Peyer's patch (tissue), 4 donors: ENCODE measurements at regions not wholly inside any gene's neighbourhood (a gene's known extent, or its start where the extent isn't known, plus 50 kb on each side); places are given as distances from the start of the nearest gene placed in this dataset.
"Not testable (repeated sequence)": the region's sequence is repeated elsewhere in the genome, so short reads cannot be mapped to it uniquely, and the experiment has no call there.

Experiments used
- DNase-seq, 3 donors: peaks; one replicate each; pipeline ENCODE4 v3.0.0-alpha.2; 2017 to 2019
- H3K27ac ChIP-seq, 4 donors: fragments of 200-600 bp; sonication (generic); one replicate each; pipeline ENCODE4 v1.5.1; 2016 to 2019
- H3K27me3 ChIP-seq, 2 donors: fragments of 200-600 bp; sonication (generic); one replicate each; pipeline ENCODE4 v1.5.1; 2019
- H3K36me3 ChIP-seq, 3 donors: fragments of 200-600 bp; sonication (generic); one replicate each; pipeline ENCODE4 v1.5.1; 2016 to 2019
- H3K4me1 ChIP-seq, 4 donors: fragments of 200-600 bp; sonication (generic); one replicate each; pipeline ENCODE4 v1.5.1; 2016 to 2019
- H3K4me3 ChIP-seq, 4 donors: fragments of 200-600 bp; sonication (generic); 1 replicate in 3 of 4; 2 replicates in 1 of 4; pipeline ENCODE4 v1.5.1; 2016 to 2019; ENCODE audit warnings: mild to moderate bottlenecking in 1 of 4
- H3K9me3 ChIP-seq, 4 donors: fragments of 200-600 bp; sonication (generic); one replicate each; pipeline ENCODE4 v1.5.1; 2016 to 2019; ENCODE audit warnings: mild to moderate bottlenecking in 1 of 4
- CTCF ChIP-seq, 6 experiments: fragments of 450-650 bp in 4 of 6; fragments of 200-600 bp in 2 of 6; sonication (generic) in 1 of 6; IDR thresholded peaks; one replicate each; pipeline ENCODE4 v1.5.1; 2017 to 2019; ENCODE audit warnings: antibody characterized with exemption in 6 of 6, mild to moderate bottlenecking in 3 of 6, moderate library complexity in 1 of 6
- POLR2A ChIP-seq, 2 donors: fragments of 450-650 bp; IDR thresholded peaks; one replicate each; pipeline ENCODE4 v1.5.1; 2017; ENCODE audit warnings: antibody characterized with exemption in 2 of 2, mild to moderate bottlenecking in 2 of 2, moderate library complexity in 2 of 2

GRCh38 chr14:25699981-25700380, 650.0 kb upstream of the STXBP6 start:
- H3K36me3 ChIP-seq, result no peaks in the 10 kb centered on the region
- H3K27me3 ChIP-seq, result no peaks in the 10 kb centered on the region
- no peaks in the 10 kb centered on the region for H3K9me3 ChIP-seq
- no peak for TF ChIP-seq POLR2A (IDR thresholded peaks at IDR 0.05)
- no peak for TF ChIP-seq CTCF (IDR thresholded peaks at IDR 0.05)
- DNase-seq, result no peak
- H3K4me1 ChIP-seq, result no peaks in the 10 kb centered on the region
- H3K27ac ChIP-seq, result no peak overlapping the region
- no peak overlapping the region for H3K4me3 ChIP-seq

GRCh38 chr14:25698111-25698510, 648.2 kb upstream of the STXBP6 start:
- DNase-seq, result no peak
- no peak overlapping the region for H3K27ac ChIP-seq
- no peaks in the 10 kb centered on the region for H3K36me3 ChIP-seq

GRCh38 chr14:25696176-25696575, 646.2 kb upstream of the STXBP6 start:
- TF ChIP-seq POLR2A (IDR thresholded peaks at IDR 0.05) (no peak), CTCF (IDR thresholded peaks at IDR 0.05) (no peak)
- Histone ChIP-seq H3K27ac (no peak overlapping the region), H3K4me1 (no peaks in the 10 kb centered on the region), H3K4me3 (no peak overlapping the region), H3K36me3 (no peaks in the 10 kb centered on the region), H3K27me3 (no peaks in the 10 kb centered on the region), H3K9me3 (no peaks in the 10 kb centered on the region)
- no peak for DNase-seq

More at GRCh38 chr14:25698111-25698510, 648.2 kb upstream of the STXBP6 start:
- no peaks in the 10 kb centered on the region for H3K27me3 ChIP-seq
- no peak for TF ChIP-seq POLR2A (IDR thresholded peaks at IDR 0.05)
- no peak for TF ChIP-seq CTCF (IDR thresholded peaks at IDR 0.05)
- no peaks in the 10 kb centered on the region for H3K4me1 ChIP-seq
- no peak overlapping the region for H3K4me3 ChIP-seq
- no peaks in the 10 kb centered on the region for H3K9me3 ChIP-seq

GRCh38 chr14:25685004-25685403, 635.1 kb upstream of the STXBP6 start:
- no peak overlapping the region for H3K27ac ChIP-seq
- H3K36me3 ChIP-seq, result no peaks in the 10 kb centered on the region
- TF ChIP-seq POLR2A (IDR thresholded peaks at IDR 0.05) (no peak), CTCF (IDR thresholded peaks at IDR 0.05) (no peak)
- H3K27me3 ChIP-seq, result no peaks in the 10 kb centered on the region
- DNase-seq, result no peak
- H3K9me3 ChIP-seq, result no peaks in the 10 kb centered on the region
- no peaks in the 10 kb centered on the region for H3K4me1 ChIP-seq
- H3K4me3 ChIP-seq, result no peak overlapping the region

- no peaks in the 10 kb centered on the region for H3K36me3 ChIP-seq
- no peaks in the 10 kb centered on the region for H3K9me3 ChIP-seq
- no peak overlapping the region for H3K27ac ChIP-seq
- no peak overlapping the region for H3K4me3 ChIP-seq
- no peak for TF ChIP-seq CTCF (IDR thresholded peaks at IDR 0.05)
- no peak for TF ChIP-seq POLR2A (IDR thresholded peaks at IDR 0.05)
- DNase-seq, result no peak
- no peaks in the 10 kb centered on the region for H3K4me1 ChIP-seq
- H3K27me3 ChIP-seq, result no peaks in the 10 kb centered on the region
These were observed 631.0 kb upstream of the STXBP6 start for GRCh38 chr14:25680934-25681333.

GRCh38 chr14:25680511-25680910, 630.6 kb upstream of the STXBP6 start:
- not testable (repeated sequence) for H3K4me1 ChIP-seq, H3K36me3 ChIP-seq, H3K4me3 ChIP-seq, H3K27ac ChIP-seq, H3K27me3 ChIP-seq, DNase-seq, H3K9me3 ChIP-seq
